ENCODE measurements at regions not wholly inside any gene's neighbourhood (a gene's known extent, or its start where the extent isn't known, plus 50 kb on each side); places are given as distances from the start of the nearest gene placed in this dataset.

- Histone ChIP-seq H4K20me1 (replicated peaks; ENCODE audit: insufficient read depth) (no peaks in the 10 kb centered on the region), H2AFZ (no peak overlapping the region), H3K4me1 (ENCODE audit: insufficient read depth) (no peaks in the 10 kb centered on the region), H3K27me3 (ENCODE audit: insufficient read depth) (no peaks in the 10 kb centered on the region), H3K4me2 (no peak overlapping the region), H3K9me2 (ENCODE audit: insufficient read depth) (no peaks in the 10 kb centered on the region), H3K4me3 (no peak overlapping the region), H3K27ac (ENCODE audit: low read depth) (no peak overlapping the region), H3K79me2 (replicated peaks; ENCODE audit: insufficient read depth) (no peaks in the 10 kb centered on the region), H3F3A (replicated peaks; ENCODE audit: low read depth) (no peaks in the 10 kb centered on the region), H3K36me3 (ENCODE audit: insufficient read depth) (no peaks in the 10 kb centered on the region)
- no peak overlapping the region for H3K4me3 Mint-ChIP-seq
- no peaks in the 10 kb centered on the region for H3K27me3 Mint-ChIP-seq (ENCODE audit: insufficient read depth, low read depth, poor library complexity)
- H3K9me3 Mint-ChIP-seq = no peaks in the 10 kb centered on the region
- ATAC-seq (no peak), DNase-seq (ENCODE audit: low spot score) (no peak)
- H3K27ac Mint-ChIP-seq = no peak overlapping the region
- TF ChIP-seq ZNF462 (CRISPR knock-in tag; IDR thresholded peaks at IDR 0.05) = no peak
- no peak for TF ChIP-seq POLR2AphosphoS5 (IDR thresholded peaks at IDR 0.05; ENCODE audit: low read depth)
- no peaks in the 10 kb centered on the region for H3K36me3 Mint-ChIP-seq (ENCODE audit: low read depth)
- H3K4me1 Mint-ChIP-seq = no peaks in the 10 kb centered on the region
Measured at GRCh38 chr6:51016489-51016888, 197.8 kb downstream of the TFAP2B start.

GRCh38 chr6:51019806-51020205, 201.1 kb downstream of the TFAP2B start:
- H3K36me3 Mint-ChIP-seq (ENCODE audit: low read depth) = no peaks in the 10 kb centered on the region
- Histone ChIP-seq H3F3A (replicated peaks; ENCODE audit: low read depth) (no peaks in the 10 kb centered on the region), H3K4me3 (no peak overlapping the region), H4K20me1 (replicated peaks; ENCODE audit: insufficient read depth) (no peaks in the 10 kb centered on the region), H3K27me3 (ENCODE audit: insufficient read depth) (no peaks in the 10 kb centered on the region), H3K9me2 (ENCODE audit: insufficient read depth) (no peaks in the 10 kb centered on the region), H3K27ac (ENCODE audit: low read depth) (no peak overlapping the region), H2AFZ (no peak overlapping the region), H3K36me3 (ENCODE audit: insufficient read depth) (no peaks in the 10 kb centered on the region), H3K79me2 (replicated peaks; ENCODE audit: insufficient read depth) (no peaks in the 10 kb centered on the region), H3K4me1 (ENCODE audit: insufficient read depth) (no peaks in the 10 kb centered on the region), H3K4me2 (no peak overlapping the region)
- H3K4me1 Mint-ChIP-seq = peaks cover 4% of the 10 kb centered on the region
- no peaks in the 10 kb centered on the region for H3K9me3 Mint-ChIP-seq
- no peak overlapping the region for H3K27ac Mint-ChIP-seq
- DNase-seq (ENCODE audit: low spot score) (no peak), ATAC-seq (no peak)
- H3K27me3 Mint-ChIP-seq (ENCODE audit: insufficient read depth, low read depth, poor library complexity) = no peaks in the 10 kb centered on the region
- no peak overlapping the region for H3K4me3 Mint-ChIP-seq
- TF ChIP-seq EZH2phosphoT487 (IDR thresholded peaks at IDR 0.05; ENCODE audit: unreplicated experiment) (no peak), POLR2AphosphoS5 (IDR thresholded peaks at IDR 0.05; ENCODE audit: low read depth) (no peak), JUNB (IDR thresholded peaks at IDR 0.05; ENCODE audit: unreplicated experiment) (no peak), ZNF331 (CRISPR knock-in tag; IDR thresholded peaks at IDR 0.05; ENCODE audit: low read depth) (no peak), CTCF (conservative IDR thresholded peaks at IDR 0.05; ENCODE audit: low read depth in 2 of 2) (no peak), CREB1 (CRISPR knock-in tag; IDR thresholded peaks at IDR 0.05; ENCODE audit: low read depth) (no peak), ETS1 (IDR thresholded peaks at IDR 0.05) (no peak), STAT1 (IDR thresholded peaks at IDR 0.05; ENCODE audit: unreplicated experiment) (no peak)
- TF ChIP-seq, protein P1, sequence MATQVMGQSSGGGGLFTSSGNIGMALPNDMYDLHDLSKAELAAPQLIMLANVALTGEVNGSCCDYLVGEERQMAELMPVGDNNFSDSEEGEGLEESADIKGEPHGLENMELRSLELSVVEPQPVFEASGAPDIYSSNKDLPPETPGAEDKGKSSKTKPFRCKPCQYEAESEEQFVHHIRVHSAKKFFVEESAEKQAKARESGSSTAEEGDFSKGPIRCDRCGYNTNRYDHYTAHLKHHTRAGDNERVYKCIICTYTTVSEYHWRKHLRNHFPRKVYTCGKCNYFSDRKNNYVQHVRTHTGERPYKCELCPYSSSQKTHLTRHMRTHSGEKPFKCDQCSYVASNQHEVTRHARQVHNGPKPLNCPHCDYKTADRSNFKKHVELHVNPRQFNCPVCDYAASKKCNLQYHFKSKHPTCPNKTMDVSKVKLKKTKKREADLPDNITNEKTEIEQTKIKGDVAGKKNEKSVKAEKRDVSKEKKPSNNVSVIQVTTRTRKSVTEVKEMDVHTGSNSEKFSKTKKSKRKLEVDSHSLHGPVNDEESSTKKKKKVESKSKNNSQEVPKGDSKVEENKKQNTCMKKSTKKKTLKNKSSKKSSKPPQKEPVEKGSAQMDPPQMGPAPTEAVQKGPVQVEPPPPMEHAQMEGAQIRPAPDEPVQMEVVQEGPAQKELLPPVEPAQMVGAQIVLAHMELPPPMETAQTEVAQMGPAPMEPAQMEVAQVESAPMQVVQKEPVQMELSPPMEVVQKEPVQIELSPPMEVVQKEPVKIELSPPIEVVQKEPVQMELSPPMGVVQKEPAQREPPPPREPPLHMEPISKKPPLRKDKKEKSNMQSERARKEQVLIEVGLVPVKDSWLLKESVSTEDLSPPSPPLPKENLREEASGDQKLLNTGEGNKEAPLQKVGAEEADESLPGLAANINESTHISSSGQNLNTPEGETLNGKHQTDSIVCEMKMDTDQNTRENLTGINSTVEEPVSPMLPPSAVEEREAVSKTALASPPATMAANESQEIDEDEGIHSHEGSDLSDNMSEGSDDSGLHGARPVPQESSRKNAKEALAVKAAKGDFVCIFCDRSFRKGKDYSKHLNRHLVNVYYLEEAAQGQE (IDR thresholded peaks at IDR 0.05; ENCODE audit: unreplicated experiment) = no peak
